T47D (cell line): ENCODE measurements at regions not wholly inside any gene's neighbourhood (a gene's known extent, or its start where the extent isn't known, plus 50 kb on each side); places are given as distances from the start of the nearest gene placed in this dataset.
"Not testable (repeated sequence)": the region's sequence is repeated elsewhere in the genome, so short reads cannot be mapped to it uniquely, and the experiment has no call there.

Experiments
- DNase-seq, 2 experiments: peaks; one replicate each; pipeline versions ENCODE4 v3.0.0 to v3.0.0-alpha.2; 2011 to 2012; ENCODE audit warnings: low read depth in 1 of 2, low spot score in 1 of 2
- JUND ChIP-seq: IDR thresholded peaks from 2 replicates; pipeline ENCODE4 v1.6.1; 2012; ENCODE audit warnings: low read depth
- in situ Hi-C: cut with HindIII; loops from 2 replicates; pipeline ENCODE4 v1.10.0; 2016; ENCODE audit warnings: low sequenced_read_pairs, low pct_unique_long_range_greater_than_20kb

DNA sequence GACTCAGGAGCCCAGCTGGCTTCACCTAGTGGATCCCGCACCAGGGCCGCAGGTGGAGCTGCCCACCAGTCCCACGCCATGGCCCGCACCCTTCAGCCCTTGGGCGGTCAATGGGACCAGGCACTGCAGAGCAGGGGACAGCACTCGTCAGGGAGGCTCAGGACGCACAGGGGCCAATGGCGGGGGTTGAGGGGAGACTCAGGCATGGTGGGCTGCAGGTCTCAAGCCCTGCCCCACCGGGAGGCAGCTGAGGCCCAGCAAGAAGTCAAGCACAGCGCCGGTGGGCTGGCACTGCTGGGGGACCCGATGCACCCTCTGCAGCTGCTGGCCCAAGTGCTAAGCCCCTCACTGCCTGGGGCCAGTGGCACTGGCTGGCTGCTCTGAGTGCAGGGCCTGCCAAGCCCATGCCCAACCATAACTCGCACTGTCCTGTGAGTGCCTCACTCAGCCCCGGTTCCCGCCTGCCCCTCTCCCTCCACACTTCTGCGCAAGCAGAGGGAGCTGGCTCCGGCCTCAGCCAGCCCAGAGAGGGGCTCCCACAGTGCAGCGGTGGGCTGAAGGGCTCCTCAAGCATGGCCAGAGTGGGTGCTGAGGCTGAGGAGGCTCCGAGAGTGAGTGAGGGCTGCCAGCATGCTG, 111.7 kb upstream of the PGR start:
- in situ Hi-C loops, result no loop called here
- TF ChIP-seq JUND, result no peak
- DNase-seq, result no peak

DNA sequence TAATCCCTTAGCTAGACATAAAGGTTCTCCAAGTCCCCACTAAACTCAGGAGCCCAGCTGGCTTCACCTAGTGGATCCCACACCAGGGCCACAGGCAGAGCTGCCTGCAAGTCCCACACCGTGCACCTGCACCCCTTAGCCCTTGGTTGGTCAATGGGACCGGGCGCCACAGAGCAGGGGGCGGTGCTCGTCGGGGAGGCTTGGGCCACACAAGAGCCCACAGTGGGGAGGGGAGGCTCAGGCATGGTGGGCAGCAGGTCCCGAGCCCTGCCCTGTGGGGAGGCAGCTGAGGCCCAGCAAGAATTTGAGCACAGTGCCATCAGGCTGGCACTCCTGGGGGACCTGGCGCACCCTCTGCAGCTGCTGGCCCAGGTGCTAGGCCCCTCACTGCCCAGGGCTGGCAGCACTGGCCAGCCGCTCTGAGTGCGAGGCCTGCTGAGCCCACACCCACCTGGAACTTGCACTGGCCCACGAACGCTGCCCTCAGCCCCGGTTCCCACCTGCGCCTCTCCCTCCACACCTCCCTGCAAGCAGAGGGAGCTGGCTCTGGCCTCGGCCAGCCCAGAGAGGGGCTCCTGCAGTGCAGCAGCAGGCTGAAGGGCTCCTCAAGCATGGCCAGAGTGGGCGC, 101.7 kb upstream of the PGR start:
- DNase-seq, in situ Hi-C loops: not testable (repeated sequence)

DNA sequence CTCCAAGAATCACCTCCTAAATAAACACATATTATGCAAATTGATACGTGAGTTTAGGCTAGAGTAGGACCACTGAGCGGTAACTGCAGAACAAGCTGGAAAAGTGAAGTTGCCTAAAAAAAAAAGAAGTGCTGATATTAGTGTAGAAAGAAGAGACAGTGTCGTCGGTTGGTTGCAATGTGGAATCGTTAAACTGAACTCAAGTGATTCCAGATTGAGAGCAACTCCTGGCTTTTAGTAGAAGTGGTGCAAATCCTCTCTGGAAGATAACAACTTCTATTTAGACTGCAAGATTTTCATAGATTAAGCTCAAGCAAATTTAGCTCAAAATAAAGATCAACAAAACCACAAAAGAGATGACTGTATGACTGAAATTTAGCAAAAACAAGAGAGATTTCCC, 97.0 kb upstream of the PGR start:
- in situ Hi-C loops, result no loop called here
- DNase-seq, result no peak

DNA sequence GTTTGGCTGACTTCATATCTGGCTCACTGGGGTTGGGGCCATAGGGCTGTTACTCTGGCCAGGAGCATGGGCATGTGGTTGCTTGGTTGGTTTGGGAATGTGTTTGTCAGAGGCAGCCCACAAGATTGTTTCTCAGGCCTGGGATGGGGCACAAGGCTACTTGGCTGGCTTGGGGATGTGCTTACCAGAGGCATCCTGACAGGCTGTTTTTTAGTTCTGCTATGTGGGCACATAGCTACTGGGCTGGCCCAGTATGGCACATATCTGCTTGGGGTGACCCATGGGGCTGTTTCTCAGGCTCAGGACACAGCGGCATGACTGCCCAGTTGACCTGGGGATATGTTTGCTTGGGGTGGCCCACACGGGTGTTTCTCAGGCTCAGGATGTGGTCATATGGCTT, 94.6 kb upstream of the PGR start:
- in situ Hi-C loops, result no loop called here
- DNase-seq, result no peak
- TF ChIP-seq JUND, result no peak

More for the DNA sequence above, 97.0 kb upstream of the PGR start:
- TF ChIP-seq JUND, result no peak

DNA sequence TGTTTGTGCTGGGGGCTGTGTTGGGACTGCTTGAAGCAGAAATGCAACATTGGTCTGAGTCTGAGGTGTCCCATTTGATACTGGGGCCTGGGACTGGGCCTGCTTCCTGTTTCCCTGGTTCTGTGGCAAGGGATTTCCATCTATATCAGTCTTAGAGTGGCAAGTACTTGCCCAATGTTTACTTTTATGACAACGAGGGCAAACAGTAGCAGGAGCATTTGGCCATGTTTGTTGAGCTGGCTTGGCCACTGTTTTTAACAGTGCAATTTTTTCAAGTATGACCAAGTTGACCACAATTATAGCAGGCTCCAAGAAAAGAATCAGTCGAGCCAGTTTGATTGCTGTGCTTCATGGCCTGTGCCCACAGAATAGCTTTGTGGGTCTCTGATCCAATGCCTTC, 88.5 kb upstream of the PGR start:
- in situ Hi-C loops, result not testable (repeated sequence)
- DNase-seq, result peak in 1 of 2 experiments; percentile 81

DNA sequence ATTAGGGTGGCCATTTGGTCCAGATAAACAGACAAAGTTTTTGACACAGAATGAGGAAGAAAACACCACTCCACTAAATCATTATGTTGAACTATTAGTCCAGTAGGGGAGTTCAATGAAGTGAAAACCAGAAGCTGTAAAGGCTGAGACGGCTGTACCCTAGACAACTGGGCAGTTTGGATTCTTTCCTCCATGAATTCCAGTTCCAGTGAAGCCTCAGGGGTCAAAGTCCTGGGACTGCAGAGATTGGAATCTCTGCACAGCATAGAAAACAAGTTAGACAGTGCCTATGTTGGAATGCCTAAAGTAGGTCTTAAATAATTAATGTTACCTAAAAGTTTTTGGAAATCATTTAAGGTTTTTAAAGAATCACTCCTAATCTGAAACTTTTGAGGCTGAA, 86.5 kb upstream of the PGR start:
- DNase-seq, result peak in 1 of 2 experiments; percentile 76
- in situ Hi-C loops, result not testable (repeated sequence)

DNA sequence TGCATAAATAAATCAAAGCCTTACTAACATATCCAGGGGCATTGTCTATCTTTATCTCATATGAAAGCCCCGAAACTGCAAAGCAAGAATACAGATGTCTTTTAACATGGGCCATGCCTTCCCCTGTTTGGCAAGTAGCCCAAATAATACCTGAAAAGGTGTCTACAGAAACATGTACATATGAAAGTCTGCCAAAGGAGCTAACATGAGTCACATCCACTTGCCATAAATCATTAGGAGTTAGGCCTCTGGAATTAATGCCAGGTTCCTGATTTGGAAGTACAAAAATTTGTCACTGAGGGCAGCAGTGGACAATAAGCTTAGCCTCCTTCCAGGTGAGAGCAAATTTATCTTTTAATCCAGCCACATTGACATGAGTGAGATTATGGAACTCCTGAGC, 85.5 kb upstream of the PGR start:
- no peak for TF ChIP-seq JUND
- in situ Hi-C loops, result no loop called here
- DNase-seq, result peak in 1 of 2 experiments; percentile 57

DNA sequence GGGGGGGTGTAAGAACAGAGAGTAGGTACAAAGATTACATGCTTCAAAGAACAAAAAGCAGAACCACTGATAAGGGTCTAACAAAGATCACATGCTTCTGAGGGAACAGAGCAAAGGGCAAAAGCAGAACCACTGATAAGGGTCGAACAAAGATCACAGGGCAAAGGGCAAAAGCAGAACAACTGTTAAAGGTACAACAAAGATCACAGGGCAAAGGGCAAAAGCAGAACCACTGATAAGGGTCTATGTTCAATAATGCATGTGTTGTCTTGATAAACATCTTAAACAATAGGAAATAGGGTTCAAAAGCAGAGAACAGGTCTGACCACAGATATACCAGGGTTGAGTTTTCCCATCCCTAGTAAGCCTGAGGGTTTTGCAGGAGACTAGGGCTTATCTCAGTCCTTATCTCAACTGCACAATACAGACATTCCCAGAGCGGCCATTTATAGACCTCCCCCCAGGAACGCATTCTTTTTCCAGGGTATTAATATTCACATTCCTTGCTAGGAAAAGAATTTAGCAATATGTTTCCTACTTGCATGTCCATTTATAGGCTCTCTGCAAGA, 81.9 kb upstream of the PGR start:
- TF ChIP-seq JUND, result no peak
- DNase-seq, result no peak
- in situ Hi-C loops, result no loop called here

DNA sequence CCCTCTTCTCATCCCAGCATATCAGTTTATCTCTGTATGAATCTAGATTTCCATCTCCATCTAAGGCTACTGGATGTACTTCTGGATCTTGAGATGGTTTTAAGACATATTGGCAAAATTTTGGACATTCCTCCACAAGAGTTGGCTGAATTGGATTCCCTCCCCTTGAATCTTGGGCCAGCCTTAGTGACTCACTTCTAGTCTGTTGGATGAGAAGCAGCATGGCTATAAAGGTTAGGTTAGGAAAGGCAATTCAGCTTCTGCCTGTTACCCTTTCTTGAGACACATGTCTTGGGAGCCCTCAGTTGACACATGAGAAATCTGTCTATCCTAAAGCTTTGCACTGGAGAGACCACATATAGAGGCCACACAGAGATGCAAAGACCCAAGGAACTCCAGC, 73.0 kb upstream of the PGR start:
- in situ Hi-C loops, result no loop called here

DNA sequence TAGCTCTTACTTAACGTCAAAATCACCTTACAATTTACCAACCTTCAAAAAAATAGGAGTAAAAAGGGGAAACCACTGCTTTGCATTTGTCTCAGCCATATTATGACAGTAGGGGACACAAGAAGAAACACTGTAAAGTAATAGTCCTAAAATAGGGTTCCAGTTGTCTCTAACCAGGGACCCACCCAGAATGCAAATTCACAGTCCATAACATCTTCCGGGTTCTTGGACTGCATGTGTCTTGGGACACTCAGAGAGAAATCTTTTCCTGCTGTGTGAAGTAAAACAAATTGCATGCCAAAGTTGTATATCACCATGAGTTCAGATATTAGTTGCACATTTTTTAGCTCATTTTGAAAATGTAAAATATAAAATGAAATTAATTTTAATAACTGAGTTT, 69.8 kb upstream of the PGR start:
- in situ Hi-C loops, result no loop called here
- DNase-seq, result no peak
- TF ChIP-seq JUND, result no peak

More for the DNA sequence above, 73.0 kb upstream of the PGR start:
- TF ChIP-seq JUND, result no peak
- DNase-seq, result no peak

DNA sequence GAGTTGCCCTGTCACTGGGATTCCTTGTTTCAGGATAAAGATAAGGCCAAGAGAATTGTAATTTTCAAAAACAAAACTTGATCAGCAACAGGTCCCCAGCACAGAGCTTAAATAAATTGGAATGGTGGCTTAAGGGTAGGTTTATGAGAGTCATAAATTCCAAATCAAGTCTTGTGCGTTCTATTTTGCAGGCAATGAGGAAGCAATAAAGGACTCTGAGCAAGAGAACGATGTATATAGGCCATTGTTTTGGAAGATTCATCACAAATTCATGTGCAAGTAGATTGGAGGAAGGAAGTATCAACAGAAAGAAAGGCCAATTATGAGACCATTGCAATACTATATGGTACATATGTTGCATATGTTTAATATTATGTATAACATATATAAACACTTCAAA, 65.7 kb upstream of the PGR start:
- no peak for TF ChIP-seq JUND
- DNase-seq, result no peak
- in situ Hi-C loops, result no loop called here

DNA sequence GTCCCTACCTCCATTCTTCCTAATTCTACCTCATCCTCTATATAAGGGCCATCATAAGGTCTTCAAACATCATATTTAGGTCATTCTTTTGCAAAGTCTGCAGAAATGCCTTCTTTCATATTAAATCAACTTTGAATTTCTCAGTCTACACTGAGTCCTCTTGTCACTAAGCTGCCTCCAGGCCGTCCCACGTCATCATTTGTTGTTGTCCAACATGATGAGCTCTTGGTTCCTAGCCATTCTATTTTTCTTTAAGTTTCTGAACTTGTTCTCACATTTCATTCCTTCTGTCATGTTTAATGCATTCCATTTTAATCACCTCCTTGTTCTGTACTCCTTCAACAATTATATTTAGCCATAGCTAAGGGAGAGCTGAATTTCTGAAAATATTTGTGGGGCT, 59.2 kb upstream of the PGR start:
- in situ Hi-C loops, result no loop called here
- no peak for DNase-seq
- no peak for TF ChIP-seq JUND

DNA sequence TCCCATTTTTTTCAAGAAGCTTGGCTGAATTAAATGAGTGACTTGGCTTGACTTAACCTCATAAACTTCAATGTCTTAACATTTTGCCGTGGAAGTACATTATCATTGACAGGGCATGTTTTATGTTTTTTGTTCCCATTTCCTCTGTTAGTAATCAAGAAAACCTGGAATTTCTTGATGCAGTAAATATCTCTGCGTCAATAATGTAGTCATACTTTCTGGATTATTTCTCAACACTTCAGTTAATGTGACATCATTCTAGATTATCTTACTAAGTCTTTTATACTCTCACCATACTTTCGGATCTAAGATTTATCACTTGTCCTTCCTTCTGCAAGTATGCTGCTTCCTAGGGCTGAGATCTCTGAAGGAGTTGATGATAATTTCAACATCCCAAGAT, 58.6 kb upstream of the PGR start:
- no peak for TF ChIP-seq JUND
- no peak for DNase-seq
- in situ Hi-C loops, result no loop called here

DNA sequence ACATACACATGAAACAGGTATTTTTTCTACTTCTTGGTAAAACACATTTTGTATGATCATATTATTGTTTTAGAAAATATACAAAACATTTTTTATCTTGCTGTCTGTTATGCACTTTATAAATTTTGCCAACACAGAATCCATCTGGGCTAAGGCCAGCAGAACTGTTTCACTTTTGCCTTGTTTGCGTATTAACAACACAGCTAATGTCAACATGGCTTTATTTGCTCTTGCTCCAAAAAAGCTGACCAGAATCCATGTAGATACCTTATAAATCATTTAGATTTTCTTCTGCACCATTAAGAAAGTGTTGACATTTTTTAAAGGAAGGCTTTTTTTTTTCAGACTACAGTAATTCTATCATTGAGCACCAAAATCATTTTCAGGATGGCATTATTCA, 58.1 kb upstream of the PGR start:
- no peak for TF ChIP-seq JUND
- DNase-seq, result peak in 1 of 2 experiments; percentile 36
- in situ Hi-C loops, result no loop called here
